Stimulated activated naive CD4-positive, alpha-beta T cell (primary cell): ENCODE measurements at regions not wholly inside any gene's neighbourhood (a gene's known extent, or its start where the extent isn't known, plus 50 kb on each side); places are given as distances from the start of the nearest gene placed in this dataset.

Experiments
- DNase-seq, 6 experiments: peaks; one replicate each; lab custom pipeline; 2025; lab: John Stamatoyannopoulos, UW

DNA sequence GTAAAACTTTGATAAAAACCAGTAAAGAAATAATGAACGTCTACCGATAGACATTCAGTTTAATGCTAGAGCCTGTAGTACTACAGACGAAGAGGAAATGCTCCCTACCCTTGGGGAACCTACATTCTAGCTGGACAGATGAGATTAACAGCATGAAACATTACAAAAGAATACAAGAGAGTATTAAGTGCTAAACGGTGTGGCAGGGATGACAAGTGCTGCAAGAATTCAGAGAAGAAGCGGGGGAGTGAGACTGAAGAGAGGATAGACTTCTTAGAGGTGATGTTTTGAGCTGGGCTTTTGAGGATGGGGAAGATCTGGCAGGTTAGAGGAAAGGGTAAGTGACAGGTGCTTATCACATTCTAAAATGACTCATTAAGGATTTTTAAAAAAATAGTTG lies 52.6 kb upstream of the ESX1 start:
- DNase-seq, result no peak

DNA sequence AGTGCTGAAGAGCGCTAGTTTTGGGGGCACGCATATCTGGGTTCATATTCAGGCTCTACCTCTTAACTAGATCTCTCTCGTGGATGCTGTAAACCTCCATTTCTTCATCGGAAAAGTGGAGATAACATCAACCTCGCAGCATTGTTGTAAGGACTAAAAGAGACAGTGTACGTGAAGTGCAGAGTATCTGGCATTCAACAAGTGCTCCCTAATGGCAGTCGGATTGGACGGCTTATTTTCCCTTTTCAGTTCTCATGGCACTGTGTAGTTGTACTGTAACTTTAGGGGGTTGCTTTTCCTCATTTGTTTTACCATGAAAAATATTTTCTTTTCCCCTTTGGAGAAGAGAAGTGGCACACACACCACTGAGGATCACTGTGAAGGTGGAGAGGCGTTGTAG lies 51.4 kb upstream of the ESX1 start:
- DNase-seq, result no peak
